ENCODE measurements at regions not wholly inside any gene's neighbourhood (a gene's known extent, or its start where the extent isn't known, plus 50 kb on each side); places are given as distances from the start of the nearest gene placed in this dataset.

- H3K27me3 Mint-ChIP-seq (ENCODE audit: low read depth in 2 of 2), result peaks cover 0 to 2% of the 10 kb centered on the region in 2 donors
- no peaks in the 10 kb centered on the region for H3K36me3 Mint-ChIP-seq
- intact Hi-C loops (cut with micrococcal nuclease), result no loop called here
- 83% methylated on average over 1 of the region's 1 CpG for WGBS (ENCODE audit: insufficient coverage)
- H3K36me3 ChIP-seq (ENCODE audit: control insufficient read depth, insufficient read depth, low read length), result no peaks in the 10 kb centered on the region
- H3K9me3 Mint-ChIP-seq, result no peaks in the 10 kb centered on the region
- no peak for ATAC-seq
- H3K4me3 ChIP-seq (ENCODE audit: low read length), result no peak overlapping the region
- no peaks in the 10 kb centered on the region for H3K4me1 ChIP-seq (ENCODE audit: control insufficient read depth, insufficient read depth, low read length)
- H3K9me3 ChIP-seq (ENCODE audit: control insufficient read depth, insufficient read depth, low read length), result no peaks in the 10 kb centered on the region
- H3K4me1 Mint-ChIP-seq, result no peaks in the 10 kb centered on the region
- H3K27ac ChIP-seq (ENCODE audit: low read length), result no peak overlapping the region
- no peak for DNase-seq
- TF ChIP-seq CTCF (IDR thresholded peaks at IDR 0.05), result no peak
- no peak overlapping the region for H3K27ac Mint-ChIP-seq
- no peaks in the 10 kb centered on the region for H3K27me3 ChIP-seq (ENCODE audit: control insufficient read depth, insufficient read depth, low read length)
- no peak overlapping the region for H3K4me3 Mint-ChIP-seq
Observed at GRCh38 chr5:57891443-57891842, 408.8 kb upstream of the ACTBL2 start.

GRCh38 chr5:57889558-57889957, 406.9 kb upstream of the ACTBL2 start:
- Mint-ChIP-seq H3K27me3 (ENCODE audit: low read depth in 2 of 2) (no peaks in the 10 kb centered on the region), H3K27ac (no peak overlapping the region), H3K36me3 (no peaks in the 10 kb centered on the region), H3K4me1 (no peaks in the 10 kb centered on the region), H3K4me3 (no peak overlapping the region), H3K9me3 (no peaks in the 10 kb centered on the region)
- 85% methylated on average over 5 of the region's 5 CpGs for WGBS (ENCODE audit: insufficient coverage)
- no peak for DNase-seq
- Histone ChIP-seq H3K36me3 (ENCODE audit: control insufficient read depth, insufficient read depth, low read length) (no peaks in the 10 kb centered on the region), H3K27me3 (ENCODE audit: control insufficient read depth, insufficient read depth, low read length) (no peaks in the 10 kb centered on the region), H3K27ac (ENCODE audit: low read length) (no peak overlapping the region), H3K4me1 (ENCODE audit: control insufficient read depth, insufficient read depth, low read length) (no peaks in the 10 kb centered on the region), H3K4me3 (ENCODE audit: low read length) (no peak overlapping the region), H3K9me3 (ENCODE audit: control insufficient read depth, insufficient read depth, low read length) (no peaks in the 10 kb centered on the region)
- no peak for TF ChIP-seq CTCF (IDR thresholded peaks at IDR 0.05)
- no peak for ATAC-seq
- intact Hi-C loops (cut with micrococcal nuclease), result loop anchor here (5.0 kb wide), 1 partner anchor 573 kb away; the partner anchor contains the start of gene PLK2

- no peak for DNase-seq
Observed at GRCh38 chr5:57887851-57888621, 405.4 kb upstream of the ACTBL2 start.

More at GRCh38 chr5:57887851-57888621, 405.4 kb upstream of the ACTBL2 start:
- no peak for TF ChIP-seq CTCF (IDR thresholded peaks at IDR 0.05)
- Mint-ChIP-seq H3K27me3 (ENCODE audit: low read depth in 2 of 2) (no peaks in the 10 kb centered on the region), H3K27ac (no peak overlapping the region), H3K4me3 (no peak overlapping the region), H3K9me3 (no peaks in the 10 kb centered on the region), H3K36me3 (no peaks in the 10 kb centered on the region), H3K4me1 (no peaks in the 10 kb centered on the region)
- WGBS (ENCODE audit: insufficient coverage), result 36% methylated on average over 5 of the region's 6 CpGs
- Histone ChIP-seq H3K4me3 (ENCODE audit: low read length) (no peak overlapping the region), H3K9me3 (ENCODE audit: control insufficient read depth, insufficient read depth, low read length) (no peaks in the 10 kb centered on the region), H3K4me1 (ENCODE audit: control insufficient read depth, insufficient read depth, low read length) (no peaks in the 10 kb centered on the region), H3K27ac (ENCODE audit: low read length) (no peak overlapping the region), H3K36me3 (ENCODE audit: control insufficient read depth, insufficient read depth, low read length) (no peaks in the 10 kb centered on the region), H3K27me3 (ENCODE audit: control insufficient read depth, insufficient read depth, low read length) (no peaks in the 10 kb centered on the region)
- peak in 1 of 3 donors; percentile 49 for ATAC-seq
- intact Hi-C loops (cut with micrococcal nuclease), result loop anchor here (5.0 kb wide), 1 partner anchor 574 kb away; the partner anchor contains the start of gene PLK2
